Calu3 (cell line): ENCODE measurements at regions not wholly inside any gene's neighbourhood (a gene's known extent, or its start where the extent isn't known, plus 50 kb on each side); places are given as distances from the start of the nearest gene placed in this dataset.
"Not testable (repeated sequence)": the region's sequence is repeated elsewhere in the genome, so short reads cannot be mapped to it uniquely, and the experiment has no call there.

Experiments
- BruUV-seq: library from RNA; stranded (reverse); fragments of 400-500 nt; replicated peaks from 2 replicates; lab custom pipeline; 2021; lab: Mats Ljungman, UMichigan
- CTCF ChIA-PET: fragments of 300-600 bp; sonication (Branson Sonifier 250); formaldehyde crosslinking; loops from one replicate; lab custom pipeline; 2022; ENCODE audit warnings: antibody characterized with exemption; lab: Charles Lee
- DNase-seq: peaks from one replicate; pipeline ENCODE4 v3.0.0; 2022
- H3K27ac Mint-ChIP-seq: one replicate; pipeline ENCODE4 v1.8.0; 2022; ENCODE audit warnings: mixed read lengths; ENCODE audit not compliant: unreplicated experiment
- H3K27me3 Mint-ChIP-seq: one replicate; pipeline ENCODE4 v1.8.0; 2022; ENCODE audit warnings: mixed read lengths; ENCODE audit not compliant: unreplicated experiment
- H3K36me3 Mint-ChIP-seq: one replicate; pipeline ENCODE4 v1.8.0; 2022; ENCODE audit warnings: mild to moderate bottlenecking, moderate library complexity, mixed read lengths; ENCODE audit not compliant: insufficient read depth, unreplicated experiment
- H3K4me1 Mint-ChIP-seq: one replicate; pipeline ENCODE4 v1.8.0; 2022; ENCODE audit warnings: mild to moderate bottlenecking, low read depth, mixed read lengths; ENCODE audit not compliant: unreplicated experiment
- H3K4me3 Mint-ChIP-seq: one replicate; pipeline ENCODE4 v1.8.0; 2022; ENCODE audit warnings: mild to moderate bottlenecking, low read depth, moderate library complexity, mixed read lengths; ENCODE audit not compliant: unreplicated experiment
- H3K9me3 Mint-ChIP-seq: one replicate; pipeline ENCODE4 v1.8.0; 2022; ENCODE audit warnings: low read depth, mixed read lengths; ENCODE audit not compliant: unreplicated experiment
- intact Hi-C: fragments of 100-400 bp; cut with micrococcal nuclease; formaldehyde crosslinking; loops from one replicate; pipeline ENCODE4 v1.10.0; 2022; ENCODE audit not compliant: unreplicated experiment
- TF ChIP-seq, protein P1 (sequence below): fragments of 200-600 bp; IDR thresholded peaks from one replicate; pipeline ENCODE4 v1.8.0; 2022; ENCODE audit warnings: antibody characterized with exemption; ENCODE audit not compliant: unreplicated experiment

- BruUV-seq, result no TSS peak
- H3K27ac Mint-ChIP-seq, result no peak overlapping the region
- H3K4me3 Mint-ChIP-seq, result no peak overlapping the region
These were observed 188.1 kb upstream of the MYO3A start for GRCh38 chr10:25745976-25746375.

DNA sequence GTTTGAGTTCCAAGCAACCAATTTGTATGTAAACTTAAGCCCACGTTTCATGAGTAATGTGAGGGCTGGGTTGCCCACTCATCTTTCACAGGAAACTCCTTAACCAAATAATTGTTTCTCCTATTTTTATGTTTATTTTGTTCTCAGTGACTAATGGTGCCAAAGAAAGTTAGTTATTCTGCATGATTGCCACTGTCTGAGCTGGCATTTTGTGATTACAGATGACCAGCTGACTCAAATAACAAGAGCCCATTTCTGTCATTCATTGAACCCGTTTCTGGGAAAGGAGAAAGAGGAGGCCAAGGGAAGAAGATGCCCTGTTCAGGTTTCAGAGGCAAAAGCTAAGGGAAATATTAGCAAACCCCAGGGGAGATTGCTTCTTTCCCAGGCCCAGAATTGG lies 186.9 kb upstream of the MYO3A start:
- Mint-ChIP-seq H3K4me1 (no peaks in the 10 kb centered on the region), H3K27me3 (peaks cover 8% of the 10 kb centered on the region), H3K4me3 (no peak overlapping the region), H3K36me3 (no peaks in the 10 kb centered on the region), H3K27ac (no peak overlapping the region), H3K9me3 (no peaks in the 10 kb centered on the region)
- DNase-seq, result no peak
- no TSS peak for BruUV-seq
- intact Hi-C loops, result no loop called here
- TF ChIP-seq, protein P1, sequence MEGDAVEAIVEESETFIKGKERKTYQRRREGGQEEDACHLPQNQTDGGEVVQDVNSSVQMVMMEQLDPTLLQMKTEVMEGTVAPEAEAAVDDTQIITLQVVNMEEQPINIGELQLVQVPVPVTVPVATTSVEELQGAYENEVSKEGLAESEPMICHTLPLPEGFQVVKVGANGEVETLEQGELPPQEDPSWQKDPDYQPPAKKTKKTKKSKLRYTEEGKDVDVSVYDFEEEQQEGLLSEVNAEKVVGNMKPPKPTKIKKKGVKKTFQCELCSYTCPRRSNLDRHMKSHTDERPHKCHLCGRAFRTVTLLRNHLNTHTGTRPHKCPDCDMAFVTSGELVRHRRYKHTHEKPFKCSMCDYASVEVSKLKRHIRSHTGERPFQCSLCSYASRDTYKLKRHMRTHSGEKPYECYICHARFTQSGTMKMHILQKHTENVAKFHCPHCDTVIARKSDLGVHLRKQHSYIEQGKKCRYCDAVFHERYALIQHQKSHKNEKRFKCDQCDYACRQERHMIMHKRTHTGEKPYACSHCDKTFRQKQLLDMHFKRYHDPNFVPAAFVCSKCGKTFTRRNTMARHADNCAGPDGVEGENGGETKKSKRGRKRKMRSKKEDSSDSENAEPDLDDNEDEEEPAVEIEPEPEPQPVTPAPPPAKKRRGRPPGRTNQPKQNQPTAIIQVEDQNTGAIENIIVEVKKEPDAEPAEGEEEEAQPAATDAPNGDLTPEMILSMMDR, result no peak
- CTCF ChIA-PET, result interaction anchor here (0.6 kb wide), 1 partner anchor 1077 kb away, joined by 3 read pairs; no protein-coding TSS in a partner anchor

More at GRCh38 chr10:25745976-25746375, 188.1 kb upstream of the MYO3A start:
- DNase-seq, result no peak
- H3K4me1 Mint-ChIP-seq, result no peaks in the 10 kb centered on the region
- TF ChIP-seq, protein P1, result no peak
- intact Hi-C loops, result no loop called here
- peaks cover 8% of the 10 kb centered on the region for H3K27me3 Mint-ChIP-seq
- CTCF ChIA-PET, result interaction anchor here (0.9 kb wide), 1 partner anchor 12 kb away, joined by 3 read pairs; no protein-coding TSS in a partner anchor
- no peaks in the 10 kb centered on the region for H3K9me3 Mint-ChIP-seq
- H3K36me3 Mint-ChIP-seq, result no peaks in the 10 kb centered on the region

GRCh38 chr10:25748509-25748908 lies 185.5 kb upstream of the MYO3A start:
- TF ChIP-seq, protein P1, result no peak
- CTCF ChIA-PET, result interaction anchor here (0.6 kb wide), 1 partner anchor 894 kb away, joined by 5 read pairs; no protein-coding TSS in a partner anchor
- no peaks in the 10 kb centered on the region for H3K27me3 Mint-ChIP-seq
- no peak overlapping the region for H3K27ac Mint-ChIP-seq
- no peaks in the 10 kb centered on the region for H3K9me3 Mint-ChIP-seq
- H3K4me1 Mint-ChIP-seq, result no peaks in the 10 kb centered on the region
- no peak for DNase-seq
- no TSS peak for BruUV-seq
- intact Hi-C loops, result no loop called here
- no peak overlapping the region for H3K4me3 Mint-ChIP-seq
- no peaks in the 10 kb centered on the region for H3K36me3 Mint-ChIP-seq

DNA sequence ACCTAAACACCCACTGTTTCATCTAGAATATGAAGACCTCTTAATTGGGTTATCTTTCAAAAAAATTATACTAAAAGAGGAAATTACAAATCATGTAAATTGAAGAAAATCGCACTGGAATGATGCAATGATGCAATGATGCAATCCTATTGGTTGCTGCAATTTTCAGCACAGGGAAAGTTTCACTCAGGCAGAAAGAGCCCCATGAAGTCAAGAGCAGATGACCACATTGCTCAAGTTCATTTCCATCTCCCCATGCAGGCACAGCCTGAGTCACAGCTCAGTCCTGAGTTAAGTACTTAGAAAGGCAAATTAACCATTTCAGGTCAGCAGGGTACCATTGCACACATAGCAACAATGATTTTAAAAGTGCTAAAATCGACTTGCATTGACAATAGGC lies 180.3 kb upstream of the MYO3A start:
- no peak for DNase-seq
- Mint-ChIP-seq H3K27me3 (no peaks in the 10 kb centered on the region), H3K36me3 (no peaks in the 10 kb centered on the region), H3K9me3 (no peaks in the 10 kb centered on the region), H3K27ac (no peak overlapping the region), H3K4me1 (no peaks in the 10 kb centered on the region), H3K4me3 (no peak overlapping the region)
- TF ChIP-seq, protein P1, result no peak
- no TSS peak for BruUV-seq
- CTCF ChIA-PET, result no interaction called here
- intact Hi-C loops, result loop anchor here (10.0 kb wide), 1 partner anchor 181 kb away; the partner anchor contains the start of gene MYO3A

DNA sequence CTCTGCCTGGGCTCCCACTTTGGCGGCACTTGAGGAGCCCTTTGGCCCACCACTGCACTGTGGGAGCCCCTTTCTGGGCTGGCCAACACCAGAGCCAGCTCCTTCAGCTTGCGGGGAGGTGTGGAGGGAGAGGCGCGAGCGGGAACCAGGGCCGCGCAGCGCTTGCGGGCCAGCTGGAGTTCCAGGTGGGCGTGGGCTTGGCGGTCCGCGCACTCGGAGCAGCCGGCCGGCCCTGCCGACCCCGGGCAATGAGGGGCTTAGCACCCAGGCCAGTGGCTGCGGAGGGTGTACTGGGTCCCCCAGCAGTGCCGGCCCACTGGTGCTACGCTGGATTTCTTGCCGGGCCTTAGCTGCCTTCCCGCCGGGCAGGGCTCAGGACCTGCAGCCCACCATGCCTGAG lies 178.2 kb upstream of the MYO3A start:
- H3K4me1 Mint-ChIP-seq, H3K27me3 Mint-ChIP-seq, CTCF ChIA-PET, H3K27ac Mint-ChIP-seq, H3K36me3 Mint-ChIP-seq, BruUV-seq, H3K4me3 Mint-ChIP-seq, DNase-seq, H3K9me3 Mint-ChIP-seq: not testable (repeated sequence)
- intact Hi-C loops, result loop anchor here (5.0 to 10.0 kb wide), 3 partner anchors 121 to 411 kb away; partner anchors contain the start of gene MYO3A
